Heart left ventricle (tissue), 13 donors: ENCODE measurements at regions not wholly inside any gene's neighbourhood (a gene's known extent, or its start where the extent isn't known, plus 50 kb on each side); places are given as distances from the start of the nearest gene placed in this dataset.
"Not testable (repeated sequence)": the region's sequence is repeated elsewhere in the genome, so short reads cannot be mapped to it uniquely, and the experiment has no call there.

Experiments used
- POLR2A ChIP-seq, 2 donors: fragments of 450-650 bp; IDR thresholded peaks; one replicate each; pipeline ENCODE4 v1.6.1; 2017; ENCODE audit warnings: antibody characterized with exemption in 2 of 2, mild to moderate bottlenecking in 2 of 2, moderate library complexity in 2 of 2
- TF ChIP-seq, protein P1 (sequence below), 12 donors: fragments of 200-600 bp; sonication (generic) in 4 of 12; IDR thresholded peaks; one replicate each; pipeline versions ENCODE4 v1.5.0 to v1.8.0; 2018 to 2022; ENCODE audit warnings: antibody characterized with exemption in 12 of 12, mild to moderate bottlenecking in 5 of 12
- donor health status: ischemic (EF 13 %, LVEDD 7.1; RV severe dilation, severe dysfunction).
- donor health status: DM: no; HTN: yes; CAD: no.
- donor health status: DM: no; HTN: no; CAD: no.
- donor health status: ischemic (EF 25% LVEDD 6.9; RV normal size, moderate dysfunction).
- donor health status: ischemic (EF 25% LVEDD 5.7; RV mildly dilated, moderate dysfunction).
- donor health status: ischemic (EF 35%, LVEDD 5.7; RV mildly dilated, moderate dysfunction).
- donor health status: nonischemic (EF 11% LVEDD 7.7; RV severe dilation, severe dysfunction).
- donor health status: DM: yes; HTN: yes; CAD: no.
- donor health status: PGD.
- donor health status: ischemic (EF 29% LVEDD 5.4; RV normal size, mild dysfunction).
- donor health status: nonischemic (EF 23%, LVEDD 6.1; RV moderate dilation, normal function).

GRCh38 chr1:47504840-47505239, 67.0 kb downstream of the FOXD2 start:
- not testable (repeated sequence) for TF ChIP-seq POLR2A (IDR thresholded peaks at IDR 0.05)
- TF ChIP-seq, protein P1, sequence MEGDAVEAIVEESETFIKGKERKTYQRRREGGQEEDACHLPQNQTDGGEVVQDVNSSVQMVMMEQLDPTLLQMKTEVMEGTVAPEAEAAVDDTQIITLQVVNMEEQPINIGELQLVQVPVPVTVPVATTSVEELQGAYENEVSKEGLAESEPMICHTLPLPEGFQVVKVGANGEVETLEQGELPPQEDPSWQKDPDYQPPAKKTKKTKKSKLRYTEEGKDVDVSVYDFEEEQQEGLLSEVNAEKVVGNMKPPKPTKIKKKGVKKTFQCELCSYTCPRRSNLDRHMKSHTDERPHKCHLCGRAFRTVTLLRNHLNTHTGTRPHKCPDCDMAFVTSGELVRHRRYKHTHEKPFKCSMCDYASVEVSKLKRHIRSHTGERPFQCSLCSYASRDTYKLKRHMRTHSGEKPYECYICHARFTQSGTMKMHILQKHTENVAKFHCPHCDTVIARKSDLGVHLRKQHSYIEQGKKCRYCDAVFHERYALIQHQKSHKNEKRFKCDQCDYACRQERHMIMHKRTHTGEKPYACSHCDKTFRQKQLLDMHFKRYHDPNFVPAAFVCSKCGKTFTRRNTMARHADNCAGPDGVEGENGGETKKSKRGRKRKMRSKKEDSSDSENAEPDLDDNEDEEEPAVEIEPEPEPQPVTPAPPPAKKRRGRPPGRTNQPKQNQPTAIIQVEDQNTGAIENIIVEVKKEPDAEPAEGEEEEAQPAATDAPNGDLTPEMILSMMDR (IDR thresholded peaks at IDR 0.05): not testable (repeated sequence)
